H1 (cell line): ENCODE measurements at regions not wholly inside any gene's neighbourhood (a gene's known extent, or its start where the extent isn't known, plus 50 kb on each side); places are given as distances from the start of the nearest gene placed in this dataset.

Experiments used
- CTCF ChIA-PET: fragments of 300-600 bp; sonication (Branson Sonifier 250); formaldehyde crosslinking; loops from one replicate; lab custom pipeline; 2021; ENCODE audit not compliant: partially characterized antibody; lab: Charles Lee
- POLR2A ChIA-PET: fragments of 300-600 bp; sonication (Branson Sonifier 250); formaldehyde crosslinking; loops from one replicate; lab custom pipeline; 2021; ENCODE audit warnings: inconsistent platforms; ENCODE audit not compliant: partially characterized antibody; lab: Charles Lee
- DNase-seq, 2 experiments: peaks; one replicate each; pipeline versions ENCODE4 v3.0.0 to v3.0.0-alpha.2; 2010 to 2022; ENCODE audit warnings: low spot score in 2 of 2, low read depth in 1 of 2, mixed read lengths in 1 of 2
- FAIRE-seq: peaks from 2 replicates; lab custom pipeline; 2011; peaks lifted over from hg19 to GRCh38; lab: Jason Lieb, UNC
- H2AFZ ChIP-seq: 2 replicates; pipeline ENCODE4 v1.8.1; 2012; ENCODE audit warnings: low read length, inconsistent platforms
- H2AK5ac ChIP-seq: 2 replicates; pipeline ENCODE4 v1.6.1; 2013; ENCODE audit warnings: low read depth, low read length
- H2BK120ac ChIP-seq: replicated peaks from 2 replicates; pipeline ENCODE3; 2013; ENCODE audit warnings: low read depth, low read length, inconsistent platforms
- H2BK12ac ChIP-seq: 2 replicates; pipeline ENCODE4 v1.6.1; 2013; ENCODE audit warnings: low read depth, low read length
- H2BK15ac ChIP-seq: 2 replicates; pipeline ENCODE4 v1.6.1; 2013; ENCODE audit warnings: low read length
- H2BK20ac ChIP-seq: 2 replicates; pipeline ENCODE4 v1.6.1; 2013; ENCODE audit warnings: low read length
- H2BK5ac ChIP-seq: 2 replicates; pipeline ENCODE4 v1.6.1; 2013; ENCODE audit warnings: low read depth, low read length
- H3K14ac ChIP-seq: 2 replicates; pipeline ENCODE4 v1.6.1; 2013; ENCODE audit warnings: inconsistent platforms; ENCODE audit not compliant: insufficient read length
- H3K18ac ChIP-seq: 2 replicates; pipeline ENCODE4 v1.6.1; 2013; ENCODE audit warnings: low read length; ENCODE audit errors: extremely low read depth
- H3K23ac ChIP-seq: 2 replicates; pipeline ENCODE4 v1.6.1; 2013; ENCODE audit warnings: inconsistent platforms; ENCODE audit not compliant: insufficient read length
- H3K23me2 ChIP-seq: 2 replicates; pipeline ENCODE4 v1.6.1; 2013; ENCODE audit warnings: low read depth, low read length
- H3K27ac ChIP-seq: 2 replicates; pipeline ENCODE4 v1.6.1; 2011; ENCODE audit warnings: low read depth, low read length, inconsistent platforms
- H3K27me3 ChIP-seq, 4 experiments: replicated peaks in 1 of 4; 1 replicate in 1 of 4; 2 replicates in 3 of 4; pipeline versions ENCODE4 v1.6.1 to v1.8.1; 2011 to 2013; ENCODE audit warnings: low read length in 3 of 4, mild to moderate bottlenecking in 3 of 4, inconsistent platforms in 2 of 4, mixed read lengths in 2 of 4, moderate library complexity in 1 of 4; ENCODE audit not compliant: control insufficient read depth in 3 of 4, insufficient read depth in 3 of 4; ENCODE audit errors: extremely low read depth in 1 of 4
- H3K36me3 ChIP-seq, 4 experiments: 2 replicates each; pipeline versions ENCODE4 v1.6.1 to v1.8.1; 2011 to 2013; ENCODE audit warnings: mild to moderate bottlenecking in 4 of 4, low read length in 3 of 4, moderate library complexity in 2 of 4, control low read depth in 1 of 4, inconsistent platforms in 1 of 4; ENCODE audit not compliant: insufficient read depth in 4 of 4, control insufficient read depth in 2 of 4
- H3K4ac ChIP-seq: replicated peaks from 2 replicates; pipeline ENCODE3; 2013; ENCODE audit warnings: low read length, low read depth, mixed read lengths, inconsistent platforms; ENCODE audit not compliant: insufficient read length
- H3K4me1 ChIP-seq, 4 experiments: replicated peaks in 1 of 4; 1 replicate in 1 of 4; 2 replicates in 3 of 4; pipeline versions ENCODE4 v1.6.1 to v1.8.1; 2011 to 2013; ENCODE audit warnings: low read length in 3 of 4, inconsistent platforms in 2 of 4, mixed read lengths in 1 of 4; ENCODE audit not compliant: insufficient read depth in 4 of 4, control insufficient read depth in 3 of 4
- H3K4me2 ChIP-seq, 2 experiments: 2 replicates each; pipeline versions ENCODE4 v1.6.1 to v1.8.1; 2011 to 2013; ENCODE audit warnings: low read depth in 2 of 2, low read length in 2 of 2, control low read depth in 1 of 2, inconsistent platforms in 1 of 2, mild to moderate bottlenecking in 1 of 2; ENCODE audit not compliant: insufficient read depth in 1 of 2
- H3K4me3 ChIP-seq, 4 experiments: fragments of 200-600, 300-600 bp in 1 of 4; sonication (generic), shearing (Covaris generic), sonication (Bioruptor Twin) in 1 of 4; 2 replicates each; pipeline versions ENCODE4 v1.5.1 to v1.8.1; 2011 to 2016; ENCODE audit warnings: low read length in 4 of 4, low read depth in 3 of 4, control low read depth in 2 of 4, inconsistent platforms in 2 of 4, mild to moderate bottlenecking in 2 of 4, mixed read lengths in 1 of 4, moderate library complexity in 1 of 4; ENCODE audit not compliant: insufficient read depth in 2 of 4; ENCODE audit errors: extremely low read depth in 1 of 4
- H3K56ac ChIP-seq: replicated peaks from 2 replicates; pipeline ENCODE3; 2013; ENCODE audit warnings: low read depth, mild to moderate bottlenecking, mixed read lengths, low read length, inconsistent platforms; ENCODE audit not compliant: insufficient read length
- H3K79me1 ChIP-seq: 2 replicates; pipeline ENCODE4 v1.6.1; 2013; ENCODE audit warnings: low read depth, low read length, control low read depth
- H3K79me2 ChIP-seq, 2 experiments: 2 replicates each; pipeline versions ENCODE4 v1.6.1 to v1.8.1; 2012 to 2013; ENCODE audit warnings: low read length in 2 of 2, mild to moderate bottlenecking in 2 of 2, inconsistent platforms in 1 of 2; ENCODE audit not compliant: insufficient read depth in 2 of 2, control insufficient read depth in 1 of 2
- H3K9ac ChIP-seq, 4 experiments: replicated peaks in 1 of 4; 1 replicate in 1 of 4; 2 replicates in 3 of 4; pipeline versions ENCODE4 v1.6.1 to v1.8.1; 2011 to 2013; ENCODE audit warnings: low read depth in 3 of 4, low read length in 3 of 4, control low read depth in 2 of 4, mild to moderate bottlenecking in 2 of 4, moderate library complexity in 2 of 4, inconsistent platforms in 1 of 4; ENCODE audit errors: extremely low read depth in 1 of 4
- H3K9me3 ChIP-seq, 2 experiments: 2 replicates each; pipeline versions ENCODE4 v1.6.1 to v1.8.1; 2012 to 2013; ENCODE audit warnings: mild to moderate bottlenecking in 2 of 2, moderate library complexity in 2 of 2, control low read depth in 1 of 2, inconsistent platforms in 1 of 2, low read depth in 1 of 2, low read length in 1 of 2, mixed read lengths in 1 of 2; ENCODE audit not compliant: insufficient read depth in 2 of 2
- H4K20me1 ChIP-seq, 2 experiments: replicated peaks in 1 of 2; 2 replicates each; pipeline versions ENCODE3 to v1.8.1; 2011 to 2013; ENCODE audit warnings: inconsistent platforms in 2 of 2, low read length in 2 of 2, mild to moderate bottlenecking in 1 of 2; ENCODE audit not compliant: insufficient read depth in 2 of 2, control insufficient read depth in 1 of 2
- H4K5ac ChIP-seq: 2 replicates; pipeline ENCODE4 v1.6.1; 2013; ENCODE audit warnings: low read length, low read depth, mixed read lengths, inconsistent platforms; ENCODE audit not compliant: insufficient read length
- H4K8ac ChIP-seq: 2 replicates; pipeline ENCODE4 v1.8.0; 2013; ENCODE audit warnings: mild to moderate bottlenecking, moderate library complexity, low read length, inconsistent platforms; ENCODE audit not compliant: insufficient read depth; ENCODE audit errors: extremely low read depth
- H4K91ac ChIP-seq: replicated peaks from 2 replicates; pipeline ENCODE3; 2013; ENCODE audit warnings: low read length, mixed read lengths, inconsistent platforms; ENCODE audit not compliant: insufficient read length
- HDAC6 ChIP-seq: IDR thresholded peaks from one replicate; pipeline ENCODE4 v1.7.1; 2012; ENCODE audit warnings: low read depth, mild to moderate bottlenecking, inconsistent platforms, low read length, moderate library complexity
- KDM1A ChIP-seq: fragments of 200-600, 300-600 bp; sonication (generic); IDR thresholded peaks from 2 replicates; pipeline ENCODE4 v1.7.1; 2016; ENCODE audit warnings: mild to moderate bottlenecking, low read length, borderline replicate concordance
- NRF1 ChIP-seq: IDR thresholded peaks from 2 replicates; pipeline ENCODE4 v1.6.1; 2011; ENCODE audit warnings: mild to moderate bottlenecking, low read depth, low read length, improper control_type of control experiment
- RBBP5 ChIP-seq: IDR thresholded peaks from 2 replicates; pipeline ENCODE4 v1.7.1; 2012; ENCODE audit warnings: low read depth, mild to moderate bottlenecking, inconsistent platforms, low read length, moderate library complexity, borderline replicate concordance
- TAF1 ChIP-seq: IDR thresholded peaks from 2 replicates; pipeline ENCODE4 v1.6.1; 2011; ENCODE audit warnings: mild to moderate bottlenecking, low read depth, low read length
- TCF12 ChIP-seq: IDR thresholded peaks from 2 replicates; pipeline ENCODE4 v1.6.1; 2011; ENCODE audit warnings: low read depth, mild to moderate bottlenecking, low read length
- WGBS, 2 experiments: shearing (Covaris generic) in 1 of 2; methylation state at CpG; one replicate each; pipeline versions ENCODE4 v1.1.6 to v1.1.7; 2013 to 2015; ENCODE audit warnings: low lambda C conversion rate in 2 of 2, mixed read lengths in 2 of 2, inconsistent platforms in 1 of 2, low coverage in 1 of 2, missing lambda C conversion rate in 1 of 2; ENCODE audit not compliant: insufficient replicate concordance in 2 of 2, insufficient coverage in 1 of 2, insufficient read length in 1 of 2; ENCODE audit errors: extremely low coverage in 1 of 2, missing lambda C conversion rate in 1 of 2; 5-methylcytosine and 5-hydroxymethylcytosine counted together
- TF ChIP-seq, protein P1 (sequence below): IDR thresholded peaks from 2 replicates; pipeline ENCODE4 v1.6.1; 2011; ENCODE audit warnings: low read length, improper control_type of control experiment

DNA sequence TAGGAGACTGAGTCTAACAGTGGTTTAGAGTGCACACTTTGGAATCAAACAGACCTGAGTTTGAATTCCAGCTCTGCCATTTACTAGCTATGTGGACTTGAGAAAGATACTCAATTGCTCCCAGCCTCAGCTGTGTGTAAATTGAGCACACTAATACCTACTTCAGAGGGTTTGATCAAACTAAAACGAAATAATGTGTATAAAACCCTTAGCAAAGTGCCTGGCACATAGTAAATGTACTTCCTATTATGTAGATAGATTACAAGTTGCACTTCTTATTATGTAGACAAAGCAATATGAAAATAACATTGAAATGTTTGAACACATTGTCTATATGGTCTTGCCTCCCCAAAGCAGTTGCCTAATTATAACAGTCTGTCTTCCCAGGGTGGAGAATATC is 180.6 kb downstream of the ANXA2 start:
- H2BK120ac ChIP-seq: no peak overlapping the region
- no peak overlapping the region for H2AFZ ChIP-seq
- H2BK5ac ChIP-seq: no peak overlapping the region
- H3K23me2 ChIP-seq: peaks cover 2% of the 10 kb centered on the region; the same call in 1 of the 2 replicates
- H2AK5ac ChIP-seq: no peak overlapping the region
- POLR2A ChIA-PET: no interaction called here
- no peaks in the 10 kb centered on the region for H3K27me3 ChIP-seq
- no peak overlapping the region for H3K14ac ChIP-seq
- H3K4me2 ChIP-seq: no peak overlapping the region
- H3K79me1 ChIP-seq: no peaks in the 10 kb centered on the region
- H3K4ac ChIP-seq: no peak overlapping the region
- no peaks in the 10 kb centered on the region for H3K36me3 ChIP-seq
- DNase-seq (no peak), FAIRE-seq (no peak)
- H4K8ac ChIP-seq: no peak overlapping the region
- H4K20me1 ChIP-seq: no peaks in the 10 kb centered on the region
- no peak for TF ChIP-seq TAF1
- no peak for TF ChIP-seq HDAC6
- no peak for TF ChIP-seq TCF12
- TF ChIP-seq KDM1A: no peak
- TF ChIP-seq, protein P1, sequence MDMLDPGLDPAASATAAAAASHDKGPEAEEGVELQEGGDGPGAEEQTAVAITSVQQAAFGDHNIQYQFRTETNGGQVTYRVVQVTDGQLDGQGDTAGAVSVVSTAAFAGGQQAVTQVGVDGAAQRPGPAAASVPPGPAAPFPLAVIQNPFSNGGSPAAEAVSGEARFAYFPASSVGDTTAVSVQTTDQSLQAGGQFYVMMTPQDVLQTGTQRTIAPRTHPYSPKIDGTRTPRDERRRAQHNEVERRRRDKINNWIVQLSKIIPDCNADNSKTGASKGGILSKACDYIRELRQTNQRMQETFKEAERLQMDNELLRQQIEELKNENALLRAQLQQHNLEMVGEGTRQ: no peak
- TF ChIP-seq RBBP5: no peak
- TF ChIP-seq NRF1: no peak
- no peaks in the 10 kb centered on the region for H3K9me3 ChIP-seq
- no peak overlapping the region for H3K27ac ChIP-seq
- no peaks in the 10 kb centered on the region for H3K79me2 ChIP-seq
- H3K9ac ChIP-seq: no peak overlapping the region
- H3K56ac ChIP-seq: no peak overlapping the region
- H2BK15ac ChIP-seq: no peak overlapping the region
- H4K91ac ChIP-seq: no peak overlapping the region
- no peaks in the 10 kb centered on the region for H3K4me1 ChIP-seq
- no peak overlapping the region for H3K23ac ChIP-seq
- CTCF ChIA-PET: interaction anchor here (8.3 kb wide), 1 partner anchor 109 kb away, joined by 58 read pairs; no protein-coding TSS in a partner anchor
- H2BK20ac ChIP-seq: no peak overlapping the region
- no peak overlapping the region for H4K5ac ChIP-seq
- no peak overlapping the region for H3K4me3 ChIP-seq
- H3K18ac ChIP-seq: no peak overlapping the region
- 74% methylated on average over 1 of the region's 1 CpG; no CpG with 5 or more reads in 1 of the 2 experiments for WGBS, 2 experiments
- H2BK12ac ChIP-seq: no peak overlapping the region
